ENCODE measurements at regions not wholly inside any gene's neighbourhood (a gene's known extent, or its start where the extent isn't known, plus 50 kb on each side); places are given as distances from the start of the nearest gene placed in this dataset.

GRCh38 chr6:163777716-163778115, 363.2 kb downstream of the QKI start:
- POLR2A ChIA-PET, result no interaction called here
- no peak for TF ChIP-seq ELF4 (IDR thresholded peaks at IDR 0.05)
- no peak for TF ChIP-seq SUZ12 (IDR thresholded peaks at IDR 0.05)
- TF ChIP-seq, protein P1, sequence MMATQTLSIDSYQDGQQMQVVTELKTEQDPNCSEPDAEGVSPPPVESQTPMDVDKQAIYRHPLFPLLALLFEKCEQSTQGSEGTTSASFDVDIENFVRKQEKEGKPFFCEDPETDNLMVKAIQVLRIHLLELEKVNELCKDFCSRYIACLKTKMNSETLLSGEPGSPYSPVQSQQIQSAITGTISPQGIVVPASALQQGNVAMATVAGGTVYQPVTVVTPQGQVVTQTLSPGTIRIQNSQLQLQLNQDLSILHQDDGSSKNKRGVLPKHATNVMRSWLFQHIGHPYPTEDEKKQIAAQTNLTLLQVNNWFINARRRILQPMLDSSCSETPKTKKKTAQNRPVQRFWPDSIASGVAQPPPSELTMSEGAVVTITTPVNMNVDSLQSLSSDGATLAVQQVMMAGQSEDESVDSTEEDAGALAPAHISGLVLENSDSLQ (IDR thresholded peaks at IDR 0.05), result no peak
- no peak for TF ChIP-seq FOXK2 (IDR thresholded peaks at IDR 0.05)
- no peak for TF ChIP-seq CTBP1 (IDR thresholded peaks at IDR 0.05; ENCODE audit: borderline replicate concordance)
- TF ChIP-seq TARDBP (IDR thresholded peaks at IDR 0.05), result no peak
- no peak for TF ChIP-seq BHLHE40 (IDR thresholded peaks at IDR 0.05; ENCODE audit: borderline replicate concordance)
- no peak for TF ChIP-seq ZNF384 (IDR thresholded peaks at IDR 0.05)
- TF ChIP-seq FOXM1 (IDR thresholded peaks at IDR 0.05; ENCODE audit: borderline replicate concordance), result no peak
- TF ChIP-seq SP1 (IDR thresholded peaks at IDR 0.05), result no peak
- DNase-seq (ENCODE audit: extremely low spot score), result no peak
- CTCF ChIA-PET, result interaction anchor here (0.6 kb wide), 1 partner anchor 33 kb away, joined by 3 read pairs; no protein-coding TSS in a partner anchor

- DNase-seq (ENCODE audit: extremely low spot score), result no peak
- CTCF ChIA-PET, result interaction anchor here (0.6 kb wide), 2 partner anchors 33 to 118 kb away, joined by 3 to 5 read pairs; no protein-coding TSS in a partner anchor
- TF ChIP-seq NFRKB (IDR thresholded peaks at IDR 0.05) (no peak), FOXK2 (IDR thresholded peaks at IDR 0.05) (no peak), HDGF (IDR thresholded peaks at IDR 0.05; ENCODE audit: borderline replicate concordance) (no peak), FOXM1 (IDR thresholded peaks at IDR 0.05; ENCODE audit: borderline replicate concordance) (no peak), L3MBTL2 (conservative IDR thresholded peaks at IDR 0.05) (no peak), BHLHE40 (IDR thresholded peaks at IDR 0.05; ENCODE audit: borderline replicate concordance) (no peak), SP1 (IDR thresholded peaks at IDR 0.05) (no peak)
- TF ChIP-seq, protein P1 (IDR thresholded peaks at IDR 0.05), result no peak
- POLR2A ChIA-PET, result no interaction called here
Measured at GRCh38 chr6:163776906-163777686, 362.6 kb downstream of the QKI start.

GRCh38 chr6:163776196-163776905, 361.8 kb downstream of the QKI start:
- TF ChIP-seq SUZ12 (IDR thresholded peaks at IDR 0.05) (no peak), TARDBP (IDR thresholded peaks at IDR 0.05) (no peak), BHLHE40 (IDR thresholded peaks at IDR 0.05; ENCODE audit: borderline replicate concordance) (no peak)
- CTCF ChIA-PET, result interaction anchor here (0.6 kb wide), 1 partner anchor 119 kb away, joined by 5 read pairs; no protein-coding TSS in a partner anchor
- DNase-seq (ENCODE audit: extremely low spot score), result no peak
- POLR2A ChIA-PET, result no interaction called here

GRCh38 chr6:163775313-163775712, 360.8 kb downstream of the QKI start:
- no peak for TF ChIP-seq BHLHE40 (IDR thresholded peaks at IDR 0.05; ENCODE audit: borderline replicate concordance)
- no peak for TF ChIP-seq L3MBTL2 (conservative IDR thresholded peaks at IDR 0.05)
- TF ChIP-seq NFRKB (IDR thresholded peaks at IDR 0.05), result no peak
- no peak for TF ChIP-seq FOXA1 (IDR thresholded peaks at IDR 0.05)
- TF ChIP-seq, protein P1 (IDR thresholded peaks at IDR 0.05), result no peak
- CTCF ChIA-PET, result no interaction called here
- DNase-seq (ENCODE audit: extremely low spot score), result no peak
- POLR2A ChIA-PET, result no interaction called here

DNA sequence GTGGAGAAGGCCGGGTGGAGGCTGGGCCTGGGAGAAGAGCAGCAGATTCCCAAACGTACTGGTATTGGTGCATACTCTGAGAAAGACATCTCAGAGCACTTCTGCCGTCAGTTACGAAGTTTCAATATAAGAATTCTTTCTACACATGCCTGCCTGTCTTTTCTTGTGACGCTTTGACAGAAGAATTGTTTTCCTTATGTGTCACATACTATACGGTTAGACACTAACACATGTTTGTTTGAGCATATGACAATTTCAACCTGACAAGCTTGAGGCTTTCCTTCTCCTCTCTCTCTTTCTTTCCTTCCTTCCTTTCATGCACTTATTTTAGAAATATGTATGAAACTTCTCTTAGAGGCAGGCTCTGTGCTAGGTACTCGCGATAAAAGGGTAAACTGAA, 360.0 kb downstream of the QKI start:
- POLR2A ChIA-PET, result no interaction called here
- TF ChIP-seq, protein P1 (IDR thresholded peaks at IDR 0.05), result no peak
- TF ChIP-seq CTBP1 (IDR thresholded peaks at IDR 0.05; ENCODE audit: borderline replicate concordance), result no peak
- no peak for TF ChIP-seq BHLHE40 (IDR thresholded peaks at IDR 0.05; ENCODE audit: borderline replicate concordance)
- no peak for TF ChIP-seq HDGF (IDR thresholded peaks at IDR 0.05; ENCODE audit: borderline replicate concordance)
- TF ChIP-seq FOXA1 (IDR thresholded peaks at IDR 0.05), result no peak
- TF ChIP-seq ELF4 (IDR thresholded peaks at IDR 0.05), result no peak
- TF ChIP-seq ARNT (IDR thresholded peaks at IDR 0.05), result no peak
- TF ChIP-seq TARDBP (IDR thresholded peaks at IDR 0.05), result no peak
- no peak for TF ChIP-seq SP1 (IDR thresholded peaks at IDR 0.05)
- no peak for TF ChIP-seq ZNF384 (IDR thresholded peaks at IDR 0.05)
- TF ChIP-seq FOXM1 (IDR thresholded peaks at IDR 0.05; ENCODE audit: borderline replicate concordance), result no peak
- TF ChIP-seq LEF1 (IDR thresholded peaks at IDR 0.05; ENCODE audit: borderline replicate concordance), result no peak
- TF ChIP-seq NFRKB (IDR thresholded peaks at IDR 0.05), result no peak
- DNase-seq (ENCODE audit: extremely low spot score), result no peak
- CTCF ChIA-PET, result no interaction called here

- POLR2A ChIA-PET, result no interaction called here
- no peak for TF ChIP-seq HDGF (IDR thresholded peaks at IDR 0.05; ENCODE audit: borderline replicate concordance)
- TF ChIP-seq FOXK2 (IDR thresholded peaks at IDR 0.05), result no peak
- TF ChIP-seq ELF4 (IDR thresholded peaks at IDR 0.05), result no peak
- TF ChIP-seq TARDBP (IDR thresholded peaks at IDR 0.05), result no peak
- no peak for TF ChIP-seq NFRKB (IDR thresholded peaks at IDR 0.05)
- DNase-seq (ENCODE audit: extremely low spot score), result no peak
- CTCF ChIA-PET, result interaction anchor here (0.8 kb wide), 1 partner anchor 285 kb away, joined by 3 read pairs; no protein-coding TSS in a partner anchor
Measured at GRCh38 chr6:163773646-163774045, 359.1 kb downstream of the QKI start.

All from HEK293T (cell line).